WTC11 (cell line): ENCODE measurements at regions not wholly inside any gene's neighbourhood (a gene's known extent, or its start where the extent isn't known, plus 50 kb on each side); places are given as distances from the start of the nearest gene placed in this dataset.

Source experiments
- ATAC-seq: fragments of 200-7000 bp; cut with Tn5 transposase; 2 replicates; pipeline ENCODE4 v1.10.0; 2021; ENCODE audit warnings: mild to moderate bottlenecking, moderate library complexity
- CTCF ChIA-PET: fragments of 300-600 bp; sonication (Branson Sonifier 250); formaldehyde crosslinking; loops from one replicate; lab custom pipeline; 2021; ENCODE audit warnings: antibody characterized with exemption; lab: Charles Lee
- POLR2A ChIA-PET: fragments of 350-600 bp; sonication (Branson Sonifier 250); formaldehyde crosslinking; loops from one replicate; lab custom pipeline; 2021; ENCODE audit warnings: antibody characterized with exemption; lab: Charles Lee
- DNase-seq: peaks from one replicate; pipeline ENCODE4 v3.0.0; 2021; ENCODE audit warnings: low spot score
- H3K27ac Mint-ChIP-seq: 2 replicates; pipeline ENCODE4 v1.8.0; 2021; ENCODE audit warnings: mixed read lengths
- H3K27me3 Mint-ChIP-seq: 2 replicates; pipeline ENCODE4 v1.8.0; 2021; ENCODE audit warnings: low read depth, mild to moderate bottlenecking, moderate library complexity, mixed read lengths
- H3K36me3 Mint-ChIP-seq: 2 replicates; pipeline ENCODE4 v1.8.0; 2021; ENCODE audit warnings: mixed read lengths
- H3K4me1 Mint-ChIP-seq: 2 replicates; pipeline ENCODE4 v1.8.0; 2022; ENCODE audit warnings: mixed read lengths
- H3K4me3 Mint-ChIP-seq: 2 replicates; pipeline ENCODE4 v1.8.0; 2021; ENCODE audit warnings: mild to moderate bottlenecking, moderate library complexity, mixed read lengths
- H3K9me3 Mint-ChIP-seq: 2 replicates; pipeline ENCODE4 v1.8.0; 2021; ENCODE audit warnings: mixed read lengths
- AFF4 ChIP-seq: sonication (generic); formaldehyde crosslinking; IDR thresholded peaks from 2 replicates; pipeline ENCODE4 v1.8.1; 2023; ENCODE audit warnings: mild to moderate bottlenecking, missing genetic modification reagents, borderline replicate concordance
- AR ChIP-seq: fragments of 250-450 bp; sonication (Bioruptor Pico); IDR thresholded peaks from 2 replicates; pipeline ENCODE4 v1.9.0; 2021; ENCODE audit warnings: mild to moderate bottlenecking
- ATF6 ChIP-seq: sonication (generic); formaldehyde crosslinking; IDR thresholded peaks from 2 replicates; pipeline ENCODE4 v1.8.1; 2023; ENCODE audit warnings: mild to moderate bottlenecking, missing genetic modification reagents
- CREM ChIP-seq: sonication (generic); formaldehyde crosslinking; IDR thresholded peaks from 2 replicates; pipeline ENCODE4 v1.8.1; 2022; ENCODE audit warnings: mild to moderate bottlenecking, missing genetic modification reagents, moderate library complexity
- ESRRA ChIP-seq: sonication (generic); formaldehyde crosslinking; IDR thresholded peaks from 2 replicates; pipeline ENCODE4 v1.8.1; 2022; ENCODE audit warnings: mild to moderate bottlenecking, missing genetic modification reagents, borderline replicate concordance
- FOXJ3 ChIP-seq: sonication (generic); formaldehyde crosslinking; IDR thresholded peaks from 2 replicates; pipeline ENCODE4 v1.9.0; 2021; ENCODE audit warnings: missing genetic modification reagents, mild to moderate bottlenecking, borderline replicate concordance
- GABPB1 ChIP-seq: sonication (generic); formaldehyde crosslinking; IDR thresholded peaks from 2 replicates; pipeline ENCODE4 v1.8.1; 2023; ENCODE audit warnings: mild to moderate bottlenecking, missing genetic modification reagents
- GRHL2 ChIP-seq: fragments of 250-450 bp; sonication (Bioruptor Pico); IDR thresholded peaks from 2 replicates; pipeline ENCODE4 v1.8.0; 2022; ENCODE audit warnings: mild to moderate bottlenecking, moderate library complexity; ENCODE audit not compliant: insufficient replicate concordance, severe bottlenecking
- HMGA2 ChIP-seq: fragments of 250-450 bp; sonication (Bioruptor Pico); IDR thresholded peaks from 2 replicates; pipeline ENCODE4 v1.4.0; 2021; ENCODE audit warnings: mild to moderate bottlenecking, moderate library complexity
- HMGXB4 ChIP-seq: sonication (generic); formaldehyde crosslinking; IDR thresholded peaks from 2 replicates; pipeline ENCODE4 v1.8.1; 2023; ENCODE audit warnings: mild to moderate bottlenecking, moderate library complexity, missing genetic modification reagents
- KAT7 ChIP-seq: sonication (generic); formaldehyde crosslinking; IDR thresholded peaks from 2 replicates; pipeline ENCODE4 v1.8.1; 2023; ENCODE audit warnings: missing genetic modification reagents, mild to moderate bottlenecking, borderline replicate concordance
- MAX ChIP-seq: sonication (generic); formaldehyde crosslinking; IDR thresholded peaks from 2 replicates; pipeline ENCODE4 v1.8.0; 2022; ENCODE audit warnings: mild to moderate bottlenecking, missing genetic modification reagents
- MXD4 ChIP-seq: fragments of 250-450 bp; sonication (Bioruptor Pico); IDR thresholded peaks from 2 replicates; pipeline ENCODE4 v1.8.0; 2021; ENCODE audit warnings: mild to moderate bottlenecking, moderate library complexity, borderline replicate concordance
- NR1H2 ChIP-seq: sonication (generic); formaldehyde crosslinking; IDR thresholded peaks from 2 replicates; pipeline ENCODE4 v1.9.0; 2021; ENCODE audit warnings: mild to moderate bottlenecking, moderate library complexity, missing genetic modification reagents
- PREB ChIP-seq: sonication (generic); formaldehyde crosslinking; IDR thresholded peaks from 2 replicates; pipeline ENCODE4 v1.8.1; 2022; ENCODE audit warnings: mild to moderate bottlenecking, missing genetic modification reagents, moderate library complexity, borderline replicate concordance
- ZBTB43 ChIP-seq: sonication (generic); formaldehyde crosslinking; IDR thresholded peaks from 2 replicates; pipeline ENCODE4 v1.8.1; 2023; ENCODE audit warnings: mild to moderate bottlenecking, missing genetic modification reagents
- ZNF532 ChIP-seq: fragments of 250-450 bp; sonication (Bioruptor Pico); IDR thresholded peaks from 2 replicates; pipeline ENCODE4 v1.9.0; 2021; ENCODE audit warnings: mild to moderate bottlenecking, borderline replicate concordance

GRCh38 chr18:61657066-61657732 is 235.6 kb downstream of the RNF152 start (continued):
- TF ChIP-seq AR (CRISPR knock-in tag) (no peak), HMGA2 (no peak), KAT7 (CRISPR knock-in tag) (no peak), PREB (CRISPR knock-in tag) (no peak), ATF6 (CRISPR knock-in tag) (no peak), CREM (no peak), NR1H2 (CRISPR knock-in tag) (no peak), MAX (CRISPR knock-in tag) (no peak), GRHL2 (CRISPR knock-in tag) (no peak), HMGXB4 (CRISPR knock-in tag) (no peak)

GRCh38 chr18:61655630-61656029 is 237.2 kb downstream of the RNF152 start:
- CTCF ChIA-PET: no interaction called here
- ATAC-seq (no peak), DNase-seq (no peak)
- no peak overlapping the region for H3K27ac Mint-ChIP-seq
- peaks cover 19% of the 10 kb centered on the region for H3K9me3 Mint-ChIP-seq
- POLR2A ChIA-PET: no interaction called here
- H3K4me1 Mint-ChIP-seq: peaks cover 6% of the 10 kb centered on the region
- no peaks in the 10 kb centered on the region; the same call in 1 of the 2 replicates for H3K27me3 Mint-ChIP-seq
- H3K4me3 Mint-ChIP-seq: no peak overlapping the region
- H3K36me3 Mint-ChIP-seq: peaks cover 9% of the 10 kb centered on the region
- TF ChIP-seq ZNF532 (CRISPR knock-in tag) (no peak), AFF4 (CRISPR knock-in tag) (no peak), ESRRA (no peak), NR1H2 (CRISPR knock-in tag) (no peak), MXD4 (CRISPR knock-in tag) (no peak), ZBTB43 (CRISPR knock-in tag) (no peak), FOXJ3 (CRISPR knock-in tag) (no peak), GABPB1 (CRISPR knock-in tag) (no peak), KAT7 (CRISPR knock-in tag) (no peak), CREM (no peak)
